SU-DHL-6 (cell line): ENCODE measurements at regions not wholly inside any gene's neighbourhood (a gene's known extent, or its start where the extent isn't known, plus 50 kb on each side); places are given as distances from the start of the nearest gene placed in this dataset.

ENCODE experiments used
- H2AFZ ChIP-seq: fragments of 200-600 bp; sonication (generic); 2 replicates; pipeline ENCODE4 v1.6.1; 2014; ENCODE audit warnings: low read depth, mild to moderate bottlenecking, moderate library complexity, mixed read lengths, antibody characterized with exemption, low read length; ENCODE audit not compliant: severe bottlenecking
- H3F3A ChIP-seq: fragments of 200-600 bp; shearing (Covaris generic); 2 replicates; pipeline ENCODE4 v1.6.0; 2016; ENCODE audit warnings: antibody characterized with exemption, mild to moderate bottlenecking; ENCODE audit not compliant: insufficient read depth
- H3K27ac ChIP-seq: fragments of 200-600 bp; sonication (generic); 2 replicates; pipeline ENCODE4 v1.5.1; 2016; ENCODE audit warnings: low read depth, mild to moderate bottlenecking, low read length, moderate library complexity, mixed read lengths
- H3K27me3 ChIP-seq: fragments of 200-600 bp; sonication (generic), shearing (Covaris generic); 2 replicates; pipeline ENCODE4 v1.6.0; 2014; ENCODE audit warnings: mild to moderate bottlenecking, low read length
- H3K36me3 ChIP-seq: fragments of 200-600 bp; sonication (generic); 2 replicates; pipeline ENCODE4 v1.6.1; 2014; ENCODE audit warnings: mild to moderate bottlenecking, low read length, mixed read lengths
- H3K4me2 ChIP-seq: fragments of 300-600, 200-600 bp; shearing (Covaris generic), sonication (generic); 2 replicates; pipeline ENCODE4 v1.6.0; 2014; ENCODE audit warnings: low read length, low read depth, mild to moderate bottlenecking; ENCODE audit not compliant: poor library complexity, severe bottlenecking
- H3K4me3 ChIP-seq: fragments of 200-600 bp; sonication (generic); 2 replicates; pipeline ENCODE4 v1.5.1; 2014; ENCODE audit warnings: antibody characterized with exemption, low read length, mild to moderate bottlenecking, mixed read lengths; ENCODE audit not compliant: insufficient read depth, poor library complexity, severe bottlenecking
- H3K79me2 ChIP-seq: fragments of 200-600 bp; sonication (generic); 2 replicates; pipeline ENCODE4 v1.6.1; 2014; ENCODE audit warnings: mild to moderate bottlenecking, low read length, moderate library complexity; ENCODE audit not compliant: insufficient read depth
- H3K9ac ChIP-seq: fragments of 200-600 bp; sonication (generic); 2 replicates; pipeline ENCODE4 v1.7.0; 2014; ENCODE audit warnings: mild to moderate bottlenecking, low read length
- H3K9me2 ChIP-seq: fragments of 200-600 bp; sonication (generic); replicated peaks from 2 replicates; pipeline ENCODE4 v1.6.1; 2014; ENCODE audit warnings: low read length; ENCODE audit not compliant: insufficient read depth
- H3K9me3 ChIP-seq: fragments of 200-600 bp; sonication (generic); 2 replicates; pipeline ENCODE4 v1.6.1; 2014; ENCODE audit warnings: low read length, mixed read lengths; ENCODE audit not compliant: insufficient read depth
- H4K20me1 ChIP-seq: fragments of 200-600 bp; sonication (generic); 2 replicates; pipeline ENCODE4 v1.6.1; 2014; ENCODE audit warnings: low read depth, mild to moderate bottlenecking, antibody characterized with exemption, low read length, moderate library complexity, mixed read lengths
- EZH2phosphoT487 ChIP-seq: fragments of 200-600 bp; sonication (generic), shearing (Covaris generic); conservative IDR thresholded peaks from 2 replicates; pipeline ENCODE4 v1.6.1; 2018; ENCODE audit warnings: mild to moderate bottlenecking, antibody characterized with exemption, low read length, moderate library complexity, mixed read lengths
- TF ChIP-seq, protein P1 (sequence below): fragments of 200-600 bp; sonication (generic); IDR thresholded peaks from one replicate; pipeline ENCODE4 v1.5.1; 2017; ENCODE audit warnings: antibody characterized with exemption, mild to moderate bottlenecking, low read length, moderate library complexity; ENCODE audit not compliant: insufficient read depth, poor library complexity, severe bottlenecking

DNA sequence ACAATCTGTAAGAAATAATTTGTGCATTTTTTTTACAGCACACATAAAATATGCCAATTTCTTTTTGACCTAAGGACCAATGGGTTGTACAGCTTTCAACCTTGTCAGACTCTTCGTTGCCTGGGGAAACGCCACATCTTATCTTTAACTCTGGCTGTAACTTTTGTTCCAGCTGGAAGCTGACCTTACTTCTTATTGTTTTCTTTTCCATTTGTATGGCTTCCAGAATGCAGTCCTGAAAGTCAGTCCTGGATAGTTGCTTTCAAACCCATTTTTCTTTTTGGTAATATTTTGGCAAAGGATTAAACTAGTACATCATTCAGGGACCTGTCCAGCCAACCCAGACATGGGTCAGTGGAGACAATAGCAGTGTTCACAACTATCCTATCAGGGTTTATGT is 686.5 kb upstream of the CDH2 start:
- Histone ChIP-seq H3K4me2 (no peak overlapping the region), H3K27me3 (no peaks in the 10 kb centered on the region), H3K9me3 (no peaks in the 10 kb centered on the region), H3F3A (no peaks in the 10 kb centered on the region), H4K20me1 (no peaks in the 10 kb centered on the region), H3K79me2 (no peaks in the 10 kb centered on the region), H3K36me3 (no peaks in the 10 kb centered on the region), H3K4me3 (no peak overlapping the region), H3K9ac (no peak overlapping the region), H3K27ac (no peak overlapping the region), H2AFZ (no peak overlapping the region), H3K9me2 (no peaks in the 10 kb centered on the region)
- TF ChIP-seq, protein P1, sequence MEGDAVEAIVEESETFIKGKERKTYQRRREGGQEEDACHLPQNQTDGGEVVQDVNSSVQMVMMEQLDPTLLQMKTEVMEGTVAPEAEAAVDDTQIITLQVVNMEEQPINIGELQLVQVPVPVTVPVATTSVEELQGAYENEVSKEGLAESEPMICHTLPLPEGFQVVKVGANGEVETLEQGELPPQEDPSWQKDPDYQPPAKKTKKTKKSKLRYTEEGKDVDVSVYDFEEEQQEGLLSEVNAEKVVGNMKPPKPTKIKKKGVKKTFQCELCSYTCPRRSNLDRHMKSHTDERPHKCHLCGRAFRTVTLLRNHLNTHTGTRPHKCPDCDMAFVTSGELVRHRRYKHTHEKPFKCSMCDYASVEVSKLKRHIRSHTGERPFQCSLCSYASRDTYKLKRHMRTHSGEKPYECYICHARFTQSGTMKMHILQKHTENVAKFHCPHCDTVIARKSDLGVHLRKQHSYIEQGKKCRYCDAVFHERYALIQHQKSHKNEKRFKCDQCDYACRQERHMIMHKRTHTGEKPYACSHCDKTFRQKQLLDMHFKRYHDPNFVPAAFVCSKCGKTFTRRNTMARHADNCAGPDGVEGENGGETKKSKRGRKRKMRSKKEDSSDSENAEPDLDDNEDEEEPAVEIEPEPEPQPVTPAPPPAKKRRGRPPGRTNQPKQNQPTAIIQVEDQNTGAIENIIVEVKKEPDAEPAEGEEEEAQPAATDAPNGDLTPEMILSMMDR = no peak
- TF ChIP-seq EZH2phosphoT487 = no peak

DNA sequence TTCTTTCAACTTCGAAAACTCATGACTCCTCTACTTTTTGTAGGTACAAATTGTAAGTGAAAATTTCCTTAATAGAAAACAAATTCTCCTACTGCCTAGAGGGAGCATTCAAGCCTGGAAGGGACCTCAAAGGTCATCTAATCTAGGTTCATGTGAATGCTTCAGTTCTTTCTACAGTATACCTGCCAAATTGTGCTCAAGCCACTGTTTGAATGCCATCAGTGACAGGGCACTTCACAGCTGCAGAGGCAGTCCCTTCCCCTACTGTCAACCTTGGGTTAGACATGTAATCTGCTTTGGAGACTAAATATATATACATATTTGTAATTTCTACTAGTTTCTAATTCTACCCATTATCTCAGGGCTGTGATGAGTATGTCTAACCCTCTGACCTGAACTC is 681.3 kb upstream of the CDH2 start:
- H3K9me3 ChIP-seq = no peaks in the 10 kb centered on the region
- H3K27ac ChIP-seq = no peak overlapping the region
- TF ChIP-seq EZH2phosphoT487 = no peak
- TF ChIP-seq, protein P1 = no peak
- H3K9ac ChIP-seq = no peak overlapping the region
- no peaks in the 10 kb centered on the region for H3K79me2 ChIP-seq
- H3K4me3 ChIP-seq = no peak overlapping the region
- H3K27me3 ChIP-seq = no peaks in the 10 kb centered on the region
- no peak overlapping the region for H2AFZ ChIP-seq
- no peaks in the 10 kb centered on the region for H4K20me1 ChIP-seq
- H3K36me3 ChIP-seq = no peaks in the 10 kb centered on the region
- H3F3A ChIP-seq = no peaks in the 10 kb centered on the region
- H3K9me2 ChIP-seq = no peaks in the 10 kb centered on the region
- H3K4me2 ChIP-seq = no peak overlapping the region

DNA sequence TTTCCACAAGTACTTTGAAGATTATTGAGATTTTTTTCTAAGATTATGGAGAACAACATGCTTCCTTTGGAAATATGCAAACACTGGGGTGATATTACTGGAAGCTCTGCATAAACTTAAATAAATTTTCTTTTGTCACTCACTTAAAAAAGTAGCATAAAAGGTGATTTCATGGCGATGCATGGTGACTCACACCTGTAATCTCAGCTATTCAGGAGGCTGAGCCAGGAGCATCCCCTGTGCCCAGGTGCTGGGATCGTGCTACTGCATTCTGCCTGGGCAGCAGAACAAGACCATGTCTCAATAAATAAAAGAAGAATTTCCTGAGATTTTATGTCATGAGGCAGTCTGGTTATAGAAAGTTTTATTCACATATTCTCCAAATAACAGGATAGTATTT is 679.1 kb upstream of the CDH2 start:
- Histone ChIP-seq H3K79me2 (no peaks in the 10 kb centered on the region), H3K36me3 (no peaks in the 10 kb centered on the region), H3K4me2 (no peak overlapping the region), H3K27me3 (no peaks in the 10 kb centered on the region), H3K4me3 (no peak overlapping the region), H3K9ac (no peak overlapping the region), H3K9me3 (no peaks in the 10 kb centered on the region), H2AFZ (no peak overlapping the region), H3K9me2 (no peaks in the 10 kb centered on the region), H3F3A (no peaks in the 10 kb centered on the region), H3K27ac (no peak overlapping the region), H4K20me1 (no peaks in the 10 kb centered on the region)
- TF ChIP-seq, protein P1 = no peak
- no peak for TF ChIP-seq EZH2phosphoT487

DNA sequence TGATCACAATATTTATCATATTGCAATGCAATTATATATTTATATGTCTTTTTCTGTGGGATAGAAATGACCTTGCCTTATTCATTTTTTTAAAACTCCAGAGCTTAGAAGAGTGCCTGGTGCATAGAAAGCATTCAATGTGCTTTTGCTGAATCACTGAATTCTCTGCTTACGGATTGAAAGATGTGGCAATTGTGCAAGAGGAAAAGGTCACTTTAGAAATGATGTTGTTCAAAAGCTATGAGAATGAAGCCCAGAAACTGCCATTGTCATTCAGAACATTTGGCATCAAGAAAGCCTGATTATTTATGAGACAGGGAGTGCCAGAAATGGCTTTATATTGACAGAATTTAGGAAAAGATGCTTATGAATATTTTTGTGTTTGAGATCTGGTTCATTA is 678.6 kb upstream of the CDH2 start:
- no peak overlapping the region for H3K27ac ChIP-seq
- no peak overlapping the region for H2AFZ ChIP-seq
- H3K36me3 ChIP-seq = no peaks in the 10 kb centered on the region
- H3K27me3 ChIP-seq = no peaks in the 10 kb centered on the region
- H3K4me2 ChIP-seq = no peak overlapping the region
- no peaks in the 10 kb centered on the region for H4K20me1 ChIP-seq
- H3K9me2 ChIP-seq = no peaks in the 10 kb centered on the region
- TF ChIP-seq EZH2phosphoT487 = no peak
- TF ChIP-seq, protein P1 = no peak
- H3K9me3 ChIP-seq = no peaks in the 10 kb centered on the region
- no peak overlapping the region for H3K9ac ChIP-seq
- H3F3A ChIP-seq = no peaks in the 10 kb centered on the region
- no peaks in the 10 kb centered on the region for H3K79me2 ChIP-seq
- H3K4me3 ChIP-seq = no peak overlapping the region
